Inflammatory macrophage treated with lipopolysaccharide for 1 hour (primary cell): ENCODE measurements at regions not wholly inside any gene's neighbourhood (a gene's known extent, or its start where the extent isn't known, plus 50 kb on each side); places are given as distances from the start of the nearest gene placed in this dataset.
"Not testable (repeated sequence)": the region's sequence is repeated elsewhere in the genome, so short reads cannot be mapped to it uniquely, and the experiment has no call there.

Experiments
- DNase-seq, 2 donors: peaks; one replicate each; pipeline ENCODE4 v3.0.0-alpha.2; 2020 to 2022

GRCh38 chr10:36872702-36873393, 252.6 kb upstream of the ANKRD30A start:
- no peak for DNase-seq

- no peak for DNase-seq
Measured at GRCh38 chr10:36840788-36841187, 284.6 kb upstream of the ANKRD30A start.

GRCh38 chr10:36837416-36837815, 288.0 kb upstream of the ANKRD30A start:
- DNase-seq, result no peak

- DNase-seq, result no peak
Measured at GRCh38 chr10:36819781-36820180, 305.6 kb upstream of the ANKRD30A start.

- no peak for DNase-seq
Measured at GRCh38 chr10:36817898-36818297, 307.5 kb upstream of the ANKRD30A start.

GRCh38 chr10:36808625-36809362, 316.6 kb upstream of the ANKRD30A start:
- DNase-seq, result no peak

GRCh38 chr10:36803229-36803628, 322.2 kb upstream of the ANKRD30A start:
- no peak for DNase-seq

GRCh38 chr10:36802490-36803153, 322.8 kb upstream of the ANKRD30A start:
- no peak for DNase-seq

GRCh38 chr10:36801660-36802059, 323.7 kb upstream of the ANKRD30A start:
- DNase-seq, result no peak

GRCh38 chr10:36794981-36795380, 330.4 kb upstream of the ANKRD30A start:
- no peak for DNase-seq

GRCh38 chr10:36789974-36790373, 335.4 kb upstream of the ANKRD30A start:
- no peak for DNase-seq

GRCh38 chr10:36788152-36788551, 337.2 kb upstream of the ANKRD30A start:
- DNase-seq, result no peak

- DNase-seq, result no peak
Measured at GRCh38 chr10:36783400-36783799, 342.0 kb upstream of the ANKRD30A start.

- no peak for DNase-seq
Measured at GRCh38 chr10:36781570-36781969, 343.8 kb upstream of the ANKRD30A start.

- no peak for DNase-seq
Measured at GRCh38 chr10:36780158-36780557, 345.2 kb upstream of the ANKRD30A start.

GRCh38 chr10:36779238-36779846, 346.1 kb upstream of the ANKRD30A start:
- DNase-seq, result peak in 1 of 2 donors; percentile 2

GRCh38 chr10:36778651-36779050, 346.7 kb upstream of the ANKRD30A start:
- no peak for DNase-seq

- DNase-seq, result no peak
Measured at GRCh38 chr10:36773652-36774051, 351.7 kb upstream of the ANKRD30A start.

- no peak for DNase-seq
Measured at GRCh38 chr10:36771725-36772124, 353.7 kb upstream of the ANKRD30A start.

GRCh38 chr10:36769741-36770140, 355.7 kb upstream of the ANKRD30A start:
- DNase-seq, result not testable (repeated sequence)

GRCh38 chr10:36766940-36767339, 358.5 kb upstream of the ANKRD30A start:
- no peak for DNase-seq

- no peak for DNase-seq
Measured at GRCh38 chr10:36766415-36766810, 359.0 kb upstream of the ANKRD30A start.

GRCh38 chr10:36765782-36766414, 359.5 kb upstream of the ANKRD30A start:
- DNase-seq, result no peak
